RWPE2 (cell line): ENCODE measurements at regions not wholly inside any gene's neighbourhood (a gene's known extent, or its start where the extent isn't known, plus 50 kb on each side); places are given as distances from the start of the nearest gene placed in this dataset.

ENCODE experiments used
- ATAC-seq: fragments of 200-7000 bp; cut with Tn5 transposase; 3 replicates; pipeline ENCODE4 v1.9.1; 2021; ENCODE audit warnings: low read depth
- DNase-seq: peaks from one replicate; pipeline ENCODE4 v3.0.0-alpha.2; 2020; ENCODE audit warnings: low spot score
- H3K27ac ChIP-seq: fragments of 450-650 bp; 2 replicates; pipeline ENCODE4 v1.5.1; 2017; ENCODE audit warnings: mild to moderate bottlenecking; ENCODE audit not compliant: poor library complexity, severe bottlenecking
- H3K27me3 ChIP-seq: fragments of 250-450 bp; sonication (Bioruptor Pico); 2 replicates; pipeline ENCODE4 v1.5.1; 2021; ENCODE audit warnings: mild to moderate bottlenecking, moderate library complexity; ENCODE audit not compliant: insufficient read depth, poor library complexity, severe bottlenecking
- H3K36me3 ChIP-seq: fragments of 250-450 bp; sonication (Bioruptor Pico); 2 replicates; pipeline ENCODE4 v1.5.1; 2020; ENCODE audit warnings: low read depth, mild to moderate bottlenecking, moderate library complexity
- H3K4me1 ChIP-seq: fragments of 250-450 bp; sonication (Bioruptor Pico); 2 replicates; pipeline ENCODE4 v1.5.1; 2021; ENCODE audit warnings: mild to moderate bottlenecking, moderate library complexity; ENCODE audit not compliant: insufficient read depth, poor library complexity, severe bottlenecking
- H3K4me3 ChIP-seq: fragments of 250-450 bp; sonication (Bioruptor Pico); 2 replicates; pipeline ENCODE4 v1.5.1; 2021; ENCODE audit warnings: mild to moderate bottlenecking, moderate library complexity; ENCODE audit not compliant: severe bottlenecking
- H3K9me3 ChIP-seq: fragments of 250-450 bp; sonication (Bioruptor Pico); 2 replicates; pipeline ENCODE4 v1.5.1; 2021; ENCODE audit warnings: mild to moderate bottlenecking, moderate library complexity; ENCODE audit not compliant: severe bottlenecking
- CTCF ChIP-seq: fragments of 450-650 bp; IDR thresholded peaks from one replicate; pipeline ENCODE4 v1.5.1; 2017; ENCODE audit warnings: mild to moderate bottlenecking, moderate library complexity; ENCODE audit not compliant: poor library complexity, severe bottlenecking

- H3K27me3 ChIP-seq = no peaks in the 10 kb centered on the region
- no peak for TF ChIP-seq CTCF
- no peaks in the 10 kb centered on the region for H3K36me3 ChIP-seq
- ATAC-seq (no peak), DNase-seq (no peak)
- H3K9me3 ChIP-seq = no peaks in the 10 kb centered on the region
- no peak overlapping the region for H3K27ac ChIP-seq
- H3K4me3 ChIP-seq = no peak overlapping the region
- H3K4me1 ChIP-seq = peaks cover 16% of the 10 kb centered on the region
Observed at GRCh38 chr7:12815871-12816270, 128.4 kb downstream of the ARL4A start.

- H3K27ac ChIP-seq = no peak overlapping the region
- H3K9me3 ChIP-seq = no peaks in the 10 kb centered on the region
- H3K36me3 ChIP-seq = no peaks in the 10 kb centered on the region
- no peak overlapping the region for H3K4me3 ChIP-seq
- DNase-seq (no peak), ATAC-seq (no peak)
- H3K4me1 ChIP-seq = no peaks in the 10 kb centered on the region
- no peaks in the 10 kb centered on the region for H3K27me3 ChIP-seq
- TF ChIP-seq CTCF = no peak
Observed at GRCh38 chr7:12820777-12821176, 133.3 kb downstream of the ARL4A start.

GRCh38 chr7:12821746-12822145 lies 134.3 kb downstream of the ARL4A start:
- no peaks in the 10 kb centered on the region for H3K4me1 ChIP-seq
- H3K36me3 ChIP-seq = no peaks in the 10 kb centered on the region
- no peaks in the 10 kb centered on the region for H3K27me3 ChIP-seq
- H3K27ac ChIP-seq = no peak overlapping the region
- no peak for TF ChIP-seq CTCF
- DNase-seq (no peak), ATAC-seq (no peak)
- no peak overlapping the region for H3K4me3 ChIP-seq
- no peaks in the 10 kb centered on the region for H3K9me3 ChIP-seq

- no peak overlapping the region for H3K4me3 ChIP-seq
- ATAC-seq (no peak), DNase-seq (no peak)
- no peaks in the 10 kb centered on the region for H3K9me3 ChIP-seq
- no peaks in the 10 kb centered on the region for H3K4me1 ChIP-seq
- no peak for TF ChIP-seq CTCF
- H3K36me3 ChIP-seq = no peaks in the 10 kb centered on the region
- no peak overlapping the region for H3K27ac ChIP-seq
- H3K27me3 ChIP-seq = no peaks in the 10 kb centered on the region
Observed at GRCh38 chr7:12826079-12826478, 138.6 kb downstream of the ARL4A start.

- Histone ChIP-seq H3K27ac (no peak overlapping the region), H3K4me3 (no peak overlapping the region), H3K27me3 (no peaks in the 10 kb centered on the region), H3K9me3 (no peaks in the 10 kb centered on the region), H3K36me3 (no peaks in the 10 kb centered on the region), H3K4me1 (no peaks in the 10 kb centered on the region)
- DNase-seq (no peak), ATAC-seq (no peak)
- no peak for TF ChIP-seq CTCF
Observed at GRCh38 chr7:12827219-12827821, 139.9 kb downstream of the ARL4A start.
